GM19463 (cell line): ENCODE measurements at regions not wholly inside any gene's neighbourhood (a gene's known extent, or its start where the extent isn't known, plus 50 kb on each side); places are given as distances from the start of the nearest gene placed in this dataset.

Experiments used
- ATAC-seq: cut with Tn5 transposase; IDR thresholded peaks from one replicate; pipeline ENCODE4 v1.9.1; 2021; ENCODE audit warnings: mild to moderate bottlenecking, moderate library complexity; ENCODE audit not compliant: unreplicated experiment

DNA sequence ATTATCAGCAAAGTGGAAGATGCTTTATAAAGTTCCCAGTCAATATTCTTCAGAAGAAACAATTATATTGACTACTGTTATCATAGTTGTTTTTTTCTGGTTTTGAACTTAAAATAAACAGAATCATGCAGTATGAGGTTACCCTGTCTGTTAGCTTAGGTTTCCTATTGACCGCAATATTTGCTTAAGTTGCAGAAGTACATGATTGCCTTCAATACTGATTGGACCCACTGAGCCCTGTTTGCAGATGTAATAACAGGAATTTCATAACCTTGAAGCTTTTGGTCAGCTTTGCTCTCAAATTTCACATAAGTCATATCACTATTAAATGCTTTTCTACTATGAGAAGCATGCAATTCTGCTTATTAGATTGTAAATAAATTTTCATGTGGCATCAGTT is 229.1 kb upstream of the FSTL5 start:
- no peak for ATAC-seq

GRCh38 chr4:162366146-162366545 is 202.3 kb upstream of the FSTL5 start:
- no peak for ATAC-seq

DNA sequence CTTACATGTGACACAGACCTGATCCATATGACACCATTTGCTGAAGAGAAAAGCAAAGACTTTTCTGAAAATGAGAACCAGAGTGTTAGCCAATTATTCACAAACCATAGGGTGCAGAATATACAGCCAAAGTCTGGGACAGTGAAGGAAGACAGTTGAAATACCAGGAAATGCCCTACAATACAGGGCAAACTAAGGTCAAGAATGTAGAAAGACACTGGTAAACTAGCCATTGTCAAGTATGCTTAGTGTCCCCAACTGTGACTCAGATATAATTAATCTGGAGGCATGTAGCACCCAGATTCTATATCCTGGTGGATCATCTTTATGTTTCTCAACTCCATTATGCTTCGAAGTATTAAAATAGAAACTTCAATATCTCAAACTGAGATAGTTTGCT is 200.9 kb upstream of the FSTL5 start:
- no peak for ATAC-seq

DNA sequence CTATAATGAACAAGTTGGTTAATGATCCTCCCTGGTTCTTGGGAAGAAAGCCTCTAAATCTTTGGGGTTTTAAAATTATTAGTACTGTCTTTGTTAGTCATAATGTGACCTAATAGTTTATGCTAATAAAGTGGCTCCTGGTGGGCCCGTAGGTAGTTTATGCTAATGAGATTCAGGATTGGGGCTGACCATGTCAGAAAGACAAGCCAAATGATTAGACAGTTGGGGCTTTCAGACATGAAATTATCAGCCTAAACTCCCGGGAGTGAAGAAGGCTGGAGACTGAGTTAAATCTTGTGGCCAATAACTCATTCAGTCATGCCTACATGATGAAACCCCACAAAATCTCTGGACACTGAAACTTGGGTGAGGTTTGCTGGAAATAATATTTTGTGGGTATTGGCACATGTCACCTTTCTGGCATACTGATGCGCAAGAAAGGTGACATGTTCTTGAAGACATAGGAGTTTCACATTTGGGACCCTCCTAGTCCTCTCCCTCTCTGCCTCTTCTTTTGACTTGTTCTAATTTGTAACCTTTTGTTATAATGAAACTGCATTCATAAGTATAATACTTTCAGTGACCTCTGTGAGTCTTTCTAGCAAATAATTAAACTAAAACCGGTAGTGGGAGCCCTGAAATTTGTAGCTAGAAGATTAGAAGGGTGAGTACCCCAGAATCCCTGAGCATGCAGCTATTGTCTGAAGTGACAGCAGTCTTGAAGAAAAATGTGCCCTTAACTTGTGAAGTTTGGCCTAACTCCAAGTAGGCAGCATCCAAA is 196.8 kb upstream of the FSTL5 start:
- ATAC-seq, result peak; percentile 66

DNA sequence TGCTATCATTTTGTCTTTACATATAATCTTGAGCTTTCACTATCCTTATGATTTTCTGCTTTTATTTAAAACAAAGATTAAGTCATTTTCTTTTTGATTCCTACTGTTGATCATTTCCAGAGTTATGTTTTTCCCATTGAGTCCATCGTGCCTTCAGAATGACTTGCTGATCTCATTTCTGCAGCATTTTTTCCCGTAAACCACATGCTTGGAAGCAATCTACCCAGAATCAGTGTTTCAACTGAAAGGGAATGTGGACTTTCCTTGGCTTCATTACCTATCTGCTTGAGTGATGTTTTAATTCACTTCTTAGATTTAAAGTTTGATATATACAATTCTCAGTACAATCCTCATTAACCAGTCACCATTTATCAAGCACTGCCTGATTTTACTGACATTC is 192.4 kb upstream of the FSTL5 start:
- no peak for ATAC-seq

GRCh38 chr4:162352580-162353107 is 188.8 kb upstream of the FSTL5 start:
- no peak for ATAC-seq

GRCh38 chr4:162350331-162350730 is 186.5 kb upstream of the FSTL5 start:
- no peak for ATAC-seq

GRCh38 chr4:162349395-162349794 is 185.6 kb upstream of the FSTL5 start:
- ATAC-seq, result no peak

GRCh38 chr4:162347842-162348213 is 184.0 kb upstream of the FSTL5 start:
- ATAC-seq, result no peak

GRCh38 chr4:162347156-162347841 is 183.5 kb upstream of the FSTL5 start:
- no peak for ATAC-seq

DNA sequence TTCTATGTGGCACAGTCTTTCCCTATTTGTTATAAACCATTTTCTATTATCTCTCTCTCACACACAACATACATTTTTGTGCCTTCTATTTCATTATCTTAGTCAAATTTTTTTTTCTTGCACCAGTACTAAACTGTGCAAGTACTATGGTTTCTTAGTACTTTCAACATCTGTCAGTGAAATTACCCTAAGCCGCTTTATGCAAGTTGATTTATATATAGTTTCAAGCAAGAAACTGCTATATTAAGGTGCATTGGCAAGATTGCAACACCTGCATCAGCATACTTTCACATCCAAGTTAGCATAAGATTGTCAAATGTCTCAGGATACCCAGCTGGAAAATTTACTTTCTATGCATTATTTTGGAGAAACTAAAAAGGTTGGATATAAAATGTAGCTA is 180.2 kb upstream of the FSTL5 start:
- no peak for ATAC-seq

DNA sequence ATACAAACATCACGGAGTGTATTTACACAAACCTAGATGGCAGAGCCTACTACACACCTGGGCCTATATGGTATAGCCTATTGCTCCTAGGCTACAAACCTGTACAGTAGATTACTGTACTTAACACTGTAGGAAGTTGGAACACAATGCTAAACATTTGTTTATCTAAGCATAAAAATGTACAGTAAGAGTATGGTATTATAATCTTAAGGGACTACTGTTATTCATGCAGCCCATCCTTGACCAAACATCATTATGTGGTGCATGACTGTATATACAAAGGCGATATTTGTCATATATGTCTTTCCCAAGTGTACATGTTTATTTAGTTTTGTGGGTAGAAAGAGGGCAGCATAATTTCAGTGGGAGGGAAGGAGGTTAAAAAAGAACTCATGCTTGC is 177.7 kb upstream of the FSTL5 start:
- no peak for ATAC-seq

- ATAC-seq, result no peak
Measured at GRCh38 chr4:162323919-162324318, 160.1 kb upstream of the FSTL5 start.

DNA sequence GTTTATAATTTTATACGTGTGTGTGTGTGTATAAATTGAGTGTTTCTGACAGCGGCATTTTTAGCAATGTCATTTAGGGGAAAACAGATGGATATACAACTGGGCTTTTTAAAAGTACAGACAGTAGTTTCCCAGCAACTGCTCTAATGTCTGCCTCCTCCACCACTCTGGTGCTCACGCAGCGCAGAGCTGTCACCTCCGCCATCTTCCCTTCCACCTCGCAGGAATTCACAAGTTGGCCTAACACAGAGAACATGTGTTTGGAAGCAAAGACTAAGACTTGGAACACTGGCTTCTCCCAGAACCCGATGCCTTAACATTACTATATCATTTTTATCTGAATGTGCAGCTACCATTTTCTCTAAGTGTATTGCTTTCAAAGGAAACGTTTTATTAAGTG is 158.3 kb upstream of the FSTL5 start:
- no peak for ATAC-seq

DNA sequence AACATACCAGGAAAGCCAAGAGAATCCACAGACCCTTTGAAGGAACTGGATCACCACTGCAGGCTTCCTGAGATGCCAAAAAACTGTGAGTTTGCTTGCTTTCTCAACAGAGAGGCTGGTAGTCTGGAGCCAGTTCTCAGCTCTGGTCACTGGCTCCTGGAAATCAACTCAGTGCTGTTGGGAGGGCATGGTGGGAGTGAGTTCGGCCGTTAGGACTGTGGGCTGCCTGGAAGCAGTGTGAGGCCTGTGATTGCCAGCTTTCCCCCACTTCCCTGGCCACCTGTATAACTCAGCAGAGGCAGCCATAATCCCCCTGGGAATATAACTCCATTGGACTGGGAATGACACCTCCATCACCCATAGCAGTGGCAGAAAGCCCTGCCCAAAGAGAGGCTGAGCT is 122.0 kb upstream of the FSTL5 start:
- ATAC-seq, result no peak

DNA sequence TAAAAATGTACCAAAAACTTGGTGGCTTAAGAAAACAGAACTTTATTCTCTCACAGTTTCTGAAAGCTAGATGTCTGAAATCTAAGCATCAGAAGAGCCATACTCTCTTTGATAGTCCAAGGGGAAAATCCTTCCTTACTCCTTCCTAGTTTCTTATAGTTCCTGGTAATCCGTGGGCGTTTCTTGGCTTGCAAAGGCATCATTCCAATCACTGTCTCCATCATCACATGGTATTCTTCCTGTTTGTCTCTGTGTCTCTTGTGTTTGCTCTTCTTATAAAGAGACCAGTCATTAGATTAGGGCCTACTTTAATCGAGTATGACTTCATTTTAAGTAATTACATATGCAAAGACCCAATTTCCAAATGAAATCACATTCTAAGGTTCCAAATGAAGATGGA is 118.9 kb upstream of the FSTL5 start:
- ATAC-seq, result no peak

DNA sequence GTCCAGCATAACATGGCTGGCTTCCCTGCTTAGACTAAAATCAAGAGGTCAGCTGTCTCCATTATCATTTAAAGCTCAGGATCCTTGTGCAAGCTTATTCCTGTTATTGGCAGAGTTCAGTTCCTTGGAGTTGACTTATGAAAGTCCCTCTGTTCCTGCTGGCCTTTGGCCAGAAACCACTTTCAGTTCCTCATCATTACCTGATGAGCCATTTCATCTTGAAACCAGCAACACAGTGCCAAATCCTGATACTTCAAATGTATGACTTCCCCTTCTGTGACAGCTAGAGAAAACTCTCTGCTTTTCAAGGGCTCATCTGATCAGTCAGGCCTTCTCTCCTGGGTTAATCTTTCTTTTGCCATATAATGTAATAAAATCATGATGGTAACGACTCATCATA is 110.6 kb upstream of the FSTL5 start:
- ATAC-seq, result peak; percentile 87

DNA sequence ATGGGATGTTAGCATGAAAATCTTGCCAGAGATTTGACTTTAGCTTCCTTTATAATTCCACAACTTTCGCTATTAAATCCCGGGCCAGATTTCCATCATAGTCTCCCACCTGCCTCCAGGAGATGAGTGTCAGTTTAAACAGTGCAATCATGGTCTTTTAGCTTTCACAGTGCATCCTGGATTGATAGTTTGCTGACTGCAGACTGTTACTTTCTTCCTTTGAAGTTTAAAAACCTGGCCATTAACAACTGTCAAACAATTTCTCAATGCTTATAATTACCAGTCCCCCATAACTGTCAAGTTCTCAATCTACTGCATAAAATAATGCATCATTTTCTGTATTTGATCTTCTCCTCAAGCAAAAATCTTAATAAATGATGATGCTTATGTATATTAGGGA is 108.4 kb upstream of the FSTL5 start:
- no peak for ATAC-seq

DNA sequence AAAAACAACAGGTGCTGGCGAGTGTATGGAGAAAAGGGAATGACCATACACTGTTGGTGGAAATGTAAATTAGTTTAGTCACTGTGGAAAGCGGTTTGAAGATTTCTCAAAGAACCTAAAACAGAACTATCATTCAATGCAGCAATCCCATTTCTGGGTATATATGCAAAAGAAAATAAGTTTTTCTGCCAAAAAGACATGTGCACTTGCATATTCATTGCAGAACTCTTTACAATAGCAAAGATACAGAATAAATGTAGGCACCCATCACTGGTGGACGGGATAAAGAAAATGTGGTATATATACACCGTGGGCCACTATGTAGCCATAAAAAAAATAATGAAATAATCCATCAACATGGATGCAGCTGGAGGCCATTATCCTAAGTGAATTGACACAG is 105.1 kb upstream of the FSTL5 start:
- ATAC-seq, result no peak

DNA sequence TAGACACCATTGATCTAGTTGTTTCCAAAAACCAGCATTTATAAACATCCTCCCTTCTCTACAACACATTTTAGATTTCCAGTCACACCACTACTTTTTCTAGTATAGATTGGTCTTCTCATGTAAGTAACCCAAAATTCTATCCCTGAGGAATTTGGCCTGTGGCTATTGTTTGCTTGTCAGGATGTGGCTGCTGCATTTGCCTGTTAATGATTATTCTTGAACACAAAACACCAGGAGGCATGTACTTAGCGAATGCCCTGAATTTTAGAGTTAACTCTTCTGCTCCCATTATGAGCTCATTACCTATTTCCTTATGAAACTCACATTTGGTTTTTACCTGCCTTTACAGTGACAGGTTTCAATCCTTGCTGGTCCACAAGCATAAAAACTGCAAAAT is 102.0 kb upstream of the FSTL5 start:
- no peak for ATAC-seq

- no peak for ATAC-seq
Measured at GRCh38 chr4:162245051-162245450, 81.3 kb upstream of the FSTL5 start.

GRCh38 chr4:162241857-162242256 is 78.1 kb upstream of the FSTL5 start:
- no peak for ATAC-seq
